BLaER1 (cell line): ENCODE measurements at regions not wholly inside any gene's neighbourhood (a gene's known extent, or its start where the extent isn't known, plus 50 kb on each side); places are given as distances from the start of the nearest gene placed in this dataset.

Experiments
- H3K27ac ChIP-seq: shearing (Covaris generic); formaldehyde crosslinking; 2 replicates; pipeline ENCODE4 v1.8.1; 2022
- H3K27me3 ChIP-seq: shearing (Covaris generic); formaldehyde crosslinking; 2 replicates; pipeline ENCODE4 v1.8.1; 2022
- H3K36me3 ChIP-seq: shearing (Covaris generic); formaldehyde crosslinking; 2 replicates; pipeline ENCODE4 v1.8.1; 2022
- H3K4me1 ChIP-seq: shearing (Covaris generic); formaldehyde crosslinking; 2 replicates; pipeline ENCODE4 v1.8.1; 2022
- H3K4me2 ChIP-seq: shearing (Covaris generic); formaldehyde crosslinking; 2 replicates; pipeline ENCODE4 v1.8.1; 2022
- H3K4me3 ChIP-seq: shearing (Covaris generic); formaldehyde crosslinking; 2 replicates; pipeline ENCODE4 v1.8.1; 2022
- H3K9ac ChIP-seq: shearing (Covaris generic); formaldehyde crosslinking; 2 replicates; pipeline ENCODE4 v1.8.1; 2022
- H3K9me3 ChIP-seq: shearing (Covaris generic); formaldehyde crosslinking; 2 replicates; pipeline ENCODE4 v1.8.1; 2022
- H4K20me1 ChIP-seq: shearing (Covaris generic); formaldehyde crosslinking; 2 replicates; pipeline ENCODE4 v1.8.1; 2022
- Cebpa-rat ChIP-seq: shearing (Covaris generic); IDR thresholded peaks from 2 replicates; pipeline ENCODE4 v1.8.1; 2022

- H3K4me3 ChIP-seq: no peak overlapping the region
Observed at GRCh38 chr3:24881239-24881638, 386.6 kb upstream of the THRB start.

DNA sequence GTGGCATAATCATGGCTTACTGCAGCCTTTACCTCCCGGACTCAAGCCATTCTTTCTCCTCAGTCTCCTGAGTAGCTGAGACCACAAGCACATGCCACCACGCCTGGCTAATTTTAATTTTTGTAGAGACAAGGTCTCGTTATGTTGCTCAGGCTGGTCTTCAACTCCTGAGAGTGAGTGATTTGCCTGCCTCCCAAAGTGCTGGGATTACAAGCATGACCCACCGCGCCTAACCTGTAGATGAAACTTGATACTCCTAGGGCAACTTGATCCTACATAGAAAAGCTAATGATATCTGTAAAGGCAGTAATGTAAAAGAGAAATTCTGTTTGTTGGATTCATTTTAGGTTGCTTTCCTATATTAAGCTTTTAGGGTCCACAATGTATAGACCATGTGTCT is 391.9 kb upstream of the THRB start:
- H3K27me3 ChIP-seq: no peaks in the 10 kb centered on the region
- H3K4me2 ChIP-seq: no peak overlapping the region
- no peak for TF ChIP-seq Cebpa-rat
- no peaks in the 10 kb centered on the region for H3K36me3 ChIP-seq
- no peak overlapping the region for H3K9ac ChIP-seq
- no peak overlapping the region for H3K4me3 ChIP-seq
- no peaks in the 10 kb centered on the region for H3K9me3 ChIP-seq
- no peaks in the 10 kb centered on the region for H4K20me1 ChIP-seq
- no peaks in the 10 kb centered on the region for H3K4me1 ChIP-seq
- no peak overlapping the region for H3K27ac ChIP-seq

More at GRCh38 chr3:24881239-24881638, 386.6 kb upstream of the THRB start:
- H3K27me3 ChIP-seq: no peaks in the 10 kb centered on the region
- no peak for TF ChIP-seq Cebpa-rat
- H3K9me3 ChIP-seq: peaks cover 4% of the 10 kb centered on the region; the same call in 1 of the 2 replicates
- H3K36me3 ChIP-seq: no peaks in the 10 kb centered on the region
- no peak overlapping the region for H3K9ac ChIP-seq
- no peak overlapping the region for H3K4me2 ChIP-seq
- no peaks in the 10 kb centered on the region for H3K4me1 ChIP-seq
- H4K20me1 ChIP-seq: no peaks in the 10 kb centered on the region
- H3K27ac ChIP-seq: no peak overlapping the region

GRCh38 chr3:24890012-24890411 is 395.4 kb upstream of the THRB start:
- no peak overlapping the region for H3K4me2 ChIP-seq
- no peak for TF ChIP-seq Cebpa-rat
- H3K4me1 ChIP-seq: no peaks in the 10 kb centered on the region
- H3K27me3 ChIP-seq: no peaks in the 10 kb centered on the region
- no peaks in the 10 kb centered on the region for H3K36me3 ChIP-seq
- no peak overlapping the region for H3K27ac ChIP-seq
- H3K9ac ChIP-seq: no peak overlapping the region
- H3K4me3 ChIP-seq: no peak overlapping the region
- H3K9me3 ChIP-seq: no peaks in the 10 kb centered on the region
- H4K20me1 ChIP-seq: no peaks in the 10 kb centered on the region

DNA sequence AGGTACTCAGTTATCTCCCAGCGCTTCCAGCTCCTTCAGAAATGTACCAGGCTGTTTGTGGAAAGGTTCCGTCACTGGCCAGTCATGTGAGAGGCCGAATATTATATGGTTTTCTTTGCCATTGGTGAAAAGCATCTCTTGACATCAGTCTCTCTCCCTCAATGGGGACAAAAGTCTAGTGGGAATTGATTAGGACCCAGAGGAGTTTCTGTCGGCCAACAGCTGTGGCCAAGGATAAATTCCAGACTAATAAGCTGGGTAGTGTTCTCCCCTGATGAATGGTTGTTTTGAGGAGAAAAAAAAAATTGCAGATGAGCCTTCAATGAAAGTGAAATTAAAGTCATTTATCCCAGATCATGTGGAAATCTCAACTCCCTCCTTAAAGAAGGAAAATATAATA is 404.7 kb upstream of the THRB start:
- H3K36me3 ChIP-seq: no peaks in the 10 kb centered on the region
- 0 out of 2 replicates have a peak, but pooled peaks cover 8% of the 10 kb centered on the region for H3K4me1 ChIP-seq
- no peak for TF ChIP-seq Cebpa-rat
- no peaks in the 10 kb centered on the region for H3K9me3 ChIP-seq
- H3K4me3 ChIP-seq: no peak overlapping the region
- H3K27me3 ChIP-seq: no peaks in the 10 kb centered on the region
- H4K20me1 ChIP-seq: no peaks in the 10 kb centered on the region
- no peak overlapping the region for H3K9ac ChIP-seq
- H3K4me2 ChIP-seq: no peak overlapping the region
- no peak overlapping the region for H3K27ac ChIP-seq

- H3K4me3 ChIP-seq: no peak overlapping the region
- 0 out of 2 replicates have a peak, but pooled peaks cover 8% of the 10 kb centered on the region for H3K4me1 ChIP-seq
- H3K36me3 ChIP-seq: no peaks in the 10 kb centered on the region
Observed at GRCh38 chr3:24899901-24900603, 405.4 kb upstream of the THRB start.

GRCh38 chr3:24905266-24905665 is 410.6 kb upstream of the THRB start:
- Histone ChIP-seq H3K36me3 (no peaks in the 10 kb centered on the region), H3K27me3 (no peaks in the 10 kb centered on the region), H3K9ac (no peak overlapping the region), H3K27ac (no peak overlapping the region), H3K9me3 (no peaks in the 10 kb centered on the region), H3K4me3 (no peak overlapping the region), H3K4me2 (no peak overlapping the region), H3K4me1 (0 out of 2 replicates have a peak, but pooled peaks cover 8% of the 10 kb centered on the region), H4K20me1 (no peaks in the 10 kb centered on the region)
- no peak for TF ChIP-seq Cebpa-rat

More at GRCh38 chr3:24899901-24900603, 405.4 kb upstream of the THRB start:
- H3K4me2 ChIP-seq: no peak overlapping the region
- H4K20me1 ChIP-seq: no peaks in the 10 kb centered on the region
- no peaks in the 10 kb centered on the region for H3K27me3 ChIP-seq
- no peak overlapping the region for H3K27ac ChIP-seq
- no peaks in the 10 kb centered on the region for H3K9me3 ChIP-seq
- no peak overlapping the region for H3K9ac ChIP-seq
- TF ChIP-seq Cebpa-rat: no peak

DNA sequence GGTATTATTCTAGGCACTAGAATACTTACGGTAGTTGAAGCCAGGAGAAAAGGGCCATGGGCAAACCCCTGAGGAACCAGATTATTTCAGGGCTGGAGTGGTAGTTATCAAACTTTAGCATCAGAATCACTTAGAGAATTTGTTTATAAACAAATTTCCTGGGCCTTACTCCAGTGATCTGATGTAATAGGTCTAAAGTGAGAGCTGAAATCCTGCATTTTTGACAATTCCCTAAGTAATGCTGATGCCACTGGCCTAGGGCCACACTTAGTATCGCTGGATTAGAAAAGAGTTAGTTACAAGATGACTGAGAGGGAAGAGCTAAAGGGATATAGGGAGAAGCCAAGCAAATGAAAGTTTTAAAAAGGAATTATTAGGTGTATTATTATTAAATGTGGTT is 412.5 kb upstream of the THRB start:
- Histone ChIP-seq H3K4me1 (0 out of 2 replicates have a peak, but pooled peaks cover 2% of the 10 kb centered on the region), H3K36me3 (no peaks in the 10 kb centered on the region), H3K27me3 (no peaks in the 10 kb centered on the region), H4K20me1 (no peaks in the 10 kb centered on the region), H3K9me3 (no peaks in the 10 kb centered on the region), H3K4me3 (no peak overlapping the region), H3K9ac (no peak overlapping the region), H3K27ac (no peak overlapping the region), H3K4me2 (no peak overlapping the region)
- TF ChIP-seq Cebpa-rat: no peak

- H3K27me3 ChIP-seq: no peaks in the 10 kb centered on the region
- no peak overlapping the region for H3K27ac ChIP-seq
- no peaks in the 10 kb centered on the region for H3K9me3 ChIP-seq
- no peak overlapping the region for H3K9ac ChIP-seq
- H3K4me2 ChIP-seq: no peak overlapping the region
- H4K20me1 ChIP-seq: no peaks in the 10 kb centered on the region
- no peak for TF ChIP-seq Cebpa-rat
- H3K36me3 ChIP-seq: no peaks in the 10 kb centered on the region
- no peaks in the 10 kb centered on the region for H3K4me1 ChIP-seq
- no peak overlapping the region for H3K4me3 ChIP-seq
Observed at GRCh38 chr3:24911076-24911475, 416.4 kb upstream of the THRB start.

DNA sequence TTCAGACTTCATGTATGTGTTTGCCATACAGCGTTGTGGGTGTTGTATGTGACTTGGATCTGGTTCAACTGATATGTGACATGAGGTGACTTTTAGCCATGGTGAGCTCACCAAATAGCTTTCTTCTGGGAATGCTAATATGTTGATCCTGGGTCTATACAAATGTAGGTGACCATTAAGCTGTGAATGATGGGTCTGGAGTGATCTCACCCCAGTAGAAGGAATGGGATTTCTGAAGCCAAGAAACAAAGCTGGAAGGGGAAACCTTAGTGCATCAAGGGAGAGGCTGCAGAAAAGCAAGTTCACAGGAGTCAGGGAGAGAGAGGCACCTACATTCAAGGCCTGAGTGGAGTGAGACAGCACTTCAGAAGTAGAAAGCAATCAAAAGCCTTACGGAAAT is 421.0 kb upstream of the THRB start:
- H3K27me3 ChIP-seq: no peaks in the 10 kb centered on the region
- H4K20me1 ChIP-seq: no peaks in the 10 kb centered on the region
- H3K9me3 ChIP-seq: no peaks in the 10 kb centered on the region
- H3K36me3 ChIP-seq: no peaks in the 10 kb centered on the region
- H3K9ac ChIP-seq: no peak overlapping the region
- H3K4me3 ChIP-seq: no peak overlapping the region
- no peak for TF ChIP-seq Cebpa-rat
- no peaks in the 10 kb centered on the region for H3K4me1 ChIP-seq
- H3K27ac ChIP-seq: no peak overlapping the region
- no peak overlapping the region for H3K4me2 ChIP-seq

DNA sequence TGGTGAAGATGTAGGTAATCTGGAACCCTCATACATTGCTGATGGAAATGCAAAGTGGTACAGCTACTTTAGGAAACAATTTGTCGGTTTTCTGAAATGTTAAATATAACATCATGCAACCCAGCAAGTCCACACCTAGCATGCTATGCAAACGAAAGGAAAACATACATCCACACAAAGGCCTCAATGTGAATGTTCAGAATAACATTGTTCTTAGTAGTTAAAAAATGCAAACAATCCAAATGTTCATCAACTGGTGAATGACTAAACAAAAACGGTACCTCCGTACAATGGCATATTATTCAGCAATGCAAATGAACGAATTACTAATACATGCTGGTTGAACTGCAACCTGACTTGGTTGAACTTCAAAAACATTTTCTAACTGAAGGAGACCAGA is 423.3 kb upstream of the THRB start:
- Histone ChIP-seq H3K27me3 (no peaks in the 10 kb centered on the region), H3K4me3 (no peak overlapping the region), H3K9me3 (no peaks in the 10 kb centered on the region), H3K4me2 (no peak overlapping the region), H3K4me1 (no peaks in the 10 kb centered on the region), H3K27ac (no peak overlapping the region), H4K20me1 (no peaks in the 10 kb centered on the region), H3K36me3 (no peaks in the 10 kb centered on the region), H3K9ac (no peak overlapping the region)
- no peak for TF ChIP-seq Cebpa-rat
